ENCODE measurements at regions not wholly inside any gene's neighbourhood (a gene's known extent, or its start where the extent isn't known, plus 50 kb on each side); places are given as distances from the start of the nearest gene placed in this dataset.

DNA sequence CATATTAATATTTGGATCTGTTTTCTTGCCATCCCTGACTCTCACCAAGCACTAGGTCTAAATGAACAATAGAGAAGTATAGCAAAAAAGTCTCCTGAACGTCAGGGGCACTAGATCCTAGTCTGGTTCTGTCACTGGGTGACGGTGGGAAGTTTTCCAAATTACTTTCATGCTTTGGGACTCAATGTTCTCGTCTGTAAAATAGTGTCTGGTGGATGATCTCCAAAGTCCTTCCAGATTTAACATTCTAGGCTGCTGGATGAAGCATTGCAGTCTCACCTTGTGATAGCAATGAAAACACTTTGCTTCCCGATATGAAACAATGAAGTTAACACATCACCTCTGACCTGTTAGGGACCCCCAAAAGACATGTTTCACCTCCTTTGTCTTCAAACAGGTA lies 199.3 kb downstream of the SEC61B start:
- no peak overlapping the region for H3K23ac ChIP-seq (ENCODE audit: insufficient read length)
- no peak overlapping the region for H3K14ac ChIP-seq (ENCODE audit: insufficient read length)
- H4K20me1 ChIP-seq (replicated peaks in 1 of 2; ENCODE audit: control insufficient read depth in 1 of 2, insufficient read depth in 2 of 2, low read length in 2 of 2), result no peaks in the 10 kb centered on the region
- no peak overlapping the region for H2BK20ac ChIP-seq (ENCODE audit: low read length)
- CTCF ChIA-PET (ENCODE audit: partially characterized antibody), result no interaction called here
- H3K23me2 ChIP-seq (ENCODE audit: low read depth, low read length), result no peaks in the 10 kb centered on the region; the same call in 1 of the 2 replicates
- no peak overlapping the region for H3K9ac ChIP-seq (replicated peaks in 1 of 4; ENCODE audit: extremely low read depth in 1 of 4, low read depth in 3 of 4, low read length in 3 of 4)
- no peak overlapping the region for H3K4me3 ChIP-seq (ENCODE audit: extremely low read depth in 1 of 4, insufficient read depth in 2 of 4, low read depth in 3 of 4, low read length in 4 of 4)
- H4K8ac ChIP-seq (ENCODE audit: extremely low read depth, insufficient read depth, low read length), result no peak overlapping the region
- no peak overlapping the region for H2BK5ac ChIP-seq (ENCODE audit: low read depth, low read length)
- H2AK5ac ChIP-seq (ENCODE audit: low read depth, low read length), result no peak overlapping the region
- no peak for DNase-seq (ENCODE audit: low read depth in 1 of 2, low spot score in 2 of 2)
- FAIRE-seq, result no peak
- no peak overlapping the region for H4K91ac ChIP-seq (replicated peaks; ENCODE audit: insufficient read length, low read length)
- H3K4me2 ChIP-seq (ENCODE audit: insufficient read depth in 1 of 2, low read depth in 2 of 2, low read length in 2 of 2), result no peak overlapping the region
- H3K18ac ChIP-seq (ENCODE audit: extremely low read depth, low read length), result no peak overlapping the region
- no peak overlapping the region for H2BK15ac ChIP-seq (ENCODE audit: low read length)
- H2BK12ac ChIP-seq (ENCODE audit: low read depth, low read length), result no peak overlapping the region
- no peaks in the 10 kb centered on the region for H3K4me1 ChIP-seq (replicated peaks in 1 of 4; ENCODE audit: control insufficient read depth in 3 of 4, insufficient read depth in 4 of 4, low read length in 3 of 4)
- no peak overlapping the region for H2AFZ ChIP-seq (ENCODE audit: low read length)
- H3K79me1 ChIP-seq (ENCODE audit: low read depth, low read length), result no peaks in the 10 kb centered on the region
- no peaks in the 10 kb centered on the region for H3K36me3 ChIP-seq (ENCODE audit: control insufficient read depth in 2 of 4, insufficient read depth in 4 of 4, low read length in 3 of 4)
- 90% methylated on average over 4 of the region's 4 CpGs; no CpG with 5 or more reads in 1 of the 2 experiments for WGBS, 2 experiments (ENCODE audit: extremely low coverage in 1 of 2, insufficient coverage in 1 of 2, insufficient read length in 1 of 2, insufficient replicate concordance in 2 of 2, low coverage in 1 of 2, low lambda C conversion rate in 2 of 2, missing lambda C conversion rate in 1 of 2)
- no peak overlapping the region for H3K27ac ChIP-seq (ENCODE audit: low read depth, low read length)
- H3K9me3 ChIP-seq (ENCODE audit: insufficient read depth in 2 of 2, low read depth in 1 of 2, low read length in 1 of 2), result no peaks in the 10 kb centered on the region
- TF ChIP-seq KDM4A (IDR thresholded peaks at IDR 0.05; ENCODE audit: low read depth, low read length, severe bottlenecking) (no peak), TBP (IDR thresholded peaks at IDR 0.05; ENCODE audit: low read depth, low read length) (no peak), KDM1A (IDR thresholded peaks at IDR 0.05; ENCODE audit: borderline replicate concordance, low read length) (no peak), ASH2L (IDR thresholded peaks at IDR 0.05; ENCODE audit: low read length) (no peak), CBX8 (IDR thresholded peaks at IDR 0.05; ENCODE audit: borderline replicate concordance, low read depth, low read length) (no peak), BCL11A (IDR thresholded peaks at IDR 0.05; ENCODE audit: low read depth in 2 of 2, low read length in 2 of 2) (no peak), KDM5A (IDR thresholded peaks at IDR 0.05; ENCODE audit: low read length) (no peak), CTBP2 (IDR thresholded peaks at IDR 0.05; ENCODE audit: borderline replicate concordance, insufficient read depth, insufficient read length, low read length) (no peak), SIN3A (conservative IDR thresholded peaks at IDR 0.05 in 1 of 2, IDR thresholded peaks at IDR 0.05 in 1 of 2; ENCODE audit: low read depth in 1 of 2, low read length in 2 of 2) (no peak), TAF1 (IDR thresholded peaks at IDR 0.05; ENCODE audit: low read depth, low read length) (no peak), SIX5 (IDR thresholded peaks at IDR 0.05; ENCODE audit: low read depth, low read length) (no peak), NANOG (IDR thresholded peaks at IDR 0.05; ENCODE audit: insufficient read depth, low read depth, low read length, poor library complexity, severe bottlenecking) (no peak)
- TF ChIP-seq, protein P1, sequence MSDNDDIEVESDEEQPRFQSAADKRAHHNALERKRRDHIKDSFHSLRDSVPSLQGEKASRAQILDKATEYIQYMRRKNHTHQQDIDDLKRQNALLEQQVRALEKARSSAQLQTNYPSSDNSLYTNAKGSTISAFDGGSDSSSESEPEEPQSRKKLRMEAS (IDR thresholded peaks at IDR 0.05), result no peak
- POLR2A ChIA-PET (ENCODE audit: partially characterized antibody), result no interaction called here
- no peaks in the 10 kb centered on the region for H3K27me3 ChIP-seq (replicated peaks in 1 of 4; ENCODE audit: control insufficient read depth in 3 of 4, extremely low read depth in 1 of 4, insufficient read depth in 3 of 4, low read length in 3 of 4)
- H2BK120ac ChIP-seq (replicated peaks; ENCODE audit: low read depth, low read length), result no peak overlapping the region
- H4K5ac ChIP-seq (ENCODE audit: insufficient read length, low read depth, low read length), result no peak overlapping the region
- H3K4ac ChIP-seq (replicated peaks; ENCODE audit: insufficient read length, low read depth, low read length), result no peak overlapping the region
- no peaks in the 10 kb centered on the region for H3K79me2 ChIP-seq (ENCODE audit: control insufficient read depth in 1 of 2, insufficient read depth in 2 of 2, low read length in 2 of 2)
- H3K56ac ChIP-seq (replicated peaks; ENCODE audit: insufficient read length, low read depth, low read length), result no peak overlapping the region
